Prostate gland (tissue), 2 donors: ENCODE measurements at regions not wholly inside any gene's neighbourhood (a gene's known extent, or its start where the extent isn't known, plus 50 kb on each side); places are given as distances from the start of the nearest gene placed in this dataset.

Experiments
- CTCF ChIP-seq, 4 experiments: fragments of 200-600 bp in 2 of 4; fragments of 450-650 bp in 2 of 4; sonication (generic) in 2 of 4; IDR thresholded peaks; 1 replicate in 3 of 4; 2 replicates in 1 of 4; pipeline ENCODE4 v1.5.1; 2016 to 2019; ENCODE audit warnings: antibody characterized with exemption in 4 of 4, mild to moderate bottlenecking in 2 of 4, moderate library complexity in 2 of 4
- POLR2A ChIP-seq: fragments of 450-650 bp; IDR thresholded peaks from one replicate; pipeline ENCODE4 v1.6.1; 2016; ENCODE audit warnings: antibody characterized with exemption, mild to moderate bottlenecking

- TF ChIP-seq POLR2A (no peak), CTCF (IDR thresholded peaks at IDR 0.05) (no peak)
These were observed 331.6 kb downstream of the C16orf95 start for GRCh38 chr16:86985648-86986015.
